ENCODE measurements at regions not wholly inside any gene's neighbourhood (a gene's known extent, or its start where the extent isn't known, plus 50 kb on each side); places are given as distances from the start of the nearest gene placed in this dataset.
A peak's percentile ranks its signal among the peaks of the same experiment; 100 is the strongest.

DNA sequence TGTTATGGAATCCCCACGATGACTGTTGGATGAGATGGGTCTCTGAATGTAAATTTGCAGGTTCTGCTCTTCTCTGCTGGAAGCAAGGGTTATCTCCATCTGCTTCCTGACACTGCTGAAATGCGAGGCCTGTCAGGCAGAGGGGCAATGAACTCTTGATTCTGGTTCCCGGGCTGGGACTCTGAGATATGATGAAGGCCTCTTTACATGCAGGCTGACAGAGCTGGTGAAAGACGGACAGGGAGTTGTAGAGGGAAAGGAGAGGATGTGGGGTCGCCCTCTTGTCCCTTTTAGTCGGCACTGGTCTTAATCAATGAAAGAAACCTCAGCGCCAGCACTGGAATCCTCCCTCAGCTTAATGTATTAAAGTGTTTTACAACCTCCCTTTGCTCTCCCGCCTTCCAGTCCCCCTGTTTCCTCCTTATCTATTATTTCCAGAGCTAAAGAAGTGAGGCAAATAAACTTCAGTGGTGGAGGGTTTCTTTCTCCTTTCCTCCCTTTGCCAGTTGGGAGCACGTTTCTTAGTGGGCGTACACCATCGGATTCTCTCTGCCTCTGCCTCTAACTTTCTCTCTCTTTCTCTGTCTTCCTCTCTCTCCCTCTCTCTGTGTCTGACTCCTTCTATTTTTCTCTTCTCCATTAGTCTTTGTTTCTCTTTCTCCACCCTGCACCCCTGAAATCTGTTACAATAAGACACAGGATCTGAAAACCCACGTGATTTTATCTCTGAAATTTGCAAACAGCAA is 145.6 kb downstream of the BAMBI start:
- intact Hi-C loops (cut with DNase I), result no loop called here
- TF ChIP-seq, protein P1, sequence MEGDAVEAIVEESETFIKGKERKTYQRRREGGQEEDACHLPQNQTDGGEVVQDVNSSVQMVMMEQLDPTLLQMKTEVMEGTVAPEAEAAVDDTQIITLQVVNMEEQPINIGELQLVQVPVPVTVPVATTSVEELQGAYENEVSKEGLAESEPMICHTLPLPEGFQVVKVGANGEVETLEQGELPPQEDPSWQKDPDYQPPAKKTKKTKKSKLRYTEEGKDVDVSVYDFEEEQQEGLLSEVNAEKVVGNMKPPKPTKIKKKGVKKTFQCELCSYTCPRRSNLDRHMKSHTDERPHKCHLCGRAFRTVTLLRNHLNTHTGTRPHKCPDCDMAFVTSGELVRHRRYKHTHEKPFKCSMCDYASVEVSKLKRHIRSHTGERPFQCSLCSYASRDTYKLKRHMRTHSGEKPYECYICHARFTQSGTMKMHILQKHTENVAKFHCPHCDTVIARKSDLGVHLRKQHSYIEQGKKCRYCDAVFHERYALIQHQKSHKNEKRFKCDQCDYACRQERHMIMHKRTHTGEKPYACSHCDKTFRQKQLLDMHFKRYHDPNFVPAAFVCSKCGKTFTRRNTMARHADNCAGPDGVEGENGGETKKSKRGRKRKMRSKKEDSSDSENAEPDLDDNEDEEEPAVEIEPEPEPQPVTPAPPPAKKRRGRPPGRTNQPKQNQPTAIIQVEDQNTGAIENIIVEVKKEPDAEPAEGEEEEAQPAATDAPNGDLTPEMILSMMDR (IDR thresholded peaks at IDR 0.05), result no peak
- no peak for TF ChIP-seq POLR2A (IDR thresholded peaks at IDR 0.05)
- TF ChIP-seq EP300 (IDR thresholded peaks at IDR 0.05), result no peak
- H3K4me3 ChIP-seq, result no peak overlapping the region
- no peaks in the 10 kb centered on the region for H3K27me3 ChIP-seq
- peak overlapping the region in 1 of 2 donors; percentile 57 for H3K27ac ChIP-seq
- peaks cover 5% of the 10 kb centered on the region for H3K4me1 ChIP-seq (ENCODE audit: insufficient read depth)
- WGBS, 3 donors, result 17 to 24% (median 21%) methylated on average over 12 of the region's 12 CpGs
- DNase-seq, result no peak
- no peaks in the 10 kb centered on the region for H3K36me3 ChIP-seq
- H3K9me3 ChIP-seq, result no peaks in the 10 kb centered on the region

DNA sequence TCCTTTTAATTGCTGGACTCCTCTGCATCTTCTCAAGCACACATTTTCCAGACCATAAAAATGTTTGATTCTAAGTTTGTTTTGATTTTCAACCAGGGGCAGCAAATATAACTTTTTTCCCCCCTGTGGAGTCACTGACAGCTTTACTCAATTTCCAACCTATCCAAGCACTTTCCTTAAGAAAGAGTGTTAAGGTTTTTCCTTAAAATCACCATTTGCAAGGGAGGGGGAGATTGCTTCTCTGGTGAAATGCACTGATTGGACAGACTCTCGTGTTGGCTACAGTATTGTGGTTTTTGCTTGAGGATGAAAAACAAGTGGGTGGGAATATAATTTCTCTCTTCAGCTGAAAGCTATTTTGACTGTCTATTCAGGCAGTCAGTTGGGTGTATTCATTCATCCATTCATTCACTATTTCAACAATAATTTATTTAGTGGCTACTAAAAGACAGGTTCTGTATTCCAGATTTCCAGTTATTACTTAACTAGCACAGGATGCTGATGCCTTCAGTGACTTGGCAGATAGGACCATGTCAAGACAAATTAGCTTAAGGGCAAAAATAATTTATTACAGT is 146.3 kb downstream of the BAMBI start:
- Histone ChIP-seq H3K27ac (peak overlapping the region in 1 of 2 donors; percentile 57), H3K27me3 (no peaks in the 10 kb centered on the region), H3K4me3 (no peak overlapping the region), H3K36me3 (no peaks in the 10 kb centered on the region), H3K9me3 (no peaks in the 10 kb centered on the region), H3K4me1 (ENCODE audit: insufficient read depth) (peaks cover 5% of the 10 kb centered on the region)
- no peak for DNase-seq
- no peak for TF ChIP-seq POLR2A (IDR thresholded peaks at IDR 0.05)
- 7 to 24% (median 14%) methylated on average over 1 of the region's 1 CpG for WGBS, 3 donors
- intact Hi-C loops (cut with DNase I), result no loop called here

DNA sequence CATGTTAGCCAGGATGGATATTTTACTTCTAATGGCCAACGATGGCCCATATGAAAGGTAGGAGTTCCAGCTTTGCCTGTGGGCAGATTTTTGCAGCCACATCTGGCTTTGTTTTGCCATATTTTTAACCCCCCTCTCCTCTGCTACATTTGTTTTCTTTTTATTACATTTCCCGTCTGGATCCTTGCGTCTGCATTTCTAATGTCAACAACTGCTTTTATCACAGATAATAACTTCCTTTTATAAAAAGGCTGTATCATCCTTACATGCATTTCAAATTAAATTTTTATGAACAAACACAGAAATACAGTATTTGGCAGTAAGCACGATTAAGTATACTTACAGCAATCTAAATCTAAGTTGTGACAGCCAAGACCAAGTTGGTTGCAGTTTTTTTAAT is 156.0 kb downstream of the BAMBI start:
- TF ChIP-seq, protein P1 (IDR thresholded peaks at IDR 0.05), result no peak
- TF ChIP-seq POLR2A (IDR thresholded peaks at IDR 0.05) (no peak), EP300 (IDR thresholded peaks at IDR 0.05) (no peak)
- WGBS, 3 donors, result 9 to 19% (median 14%) methylated on average over 4 of the region's 4 CpGs
- Histone ChIP-seq H3K27ac (no peak overlapping the region), H3K4me1 (ENCODE audit: insufficient read depth) (peaks cover 5% of the 10 kb centered on the region), H3K36me3 (no peaks in the 10 kb centered on the region), H3K9me3 (no peaks in the 10 kb centered on the region), H3K27me3 (no peaks in the 10 kb centered on the region), H3K4me3 (no peak overlapping the region)
- intact Hi-C loops (cut with DNase I), result no loop called here
- no peak for DNase-seq

DNA sequence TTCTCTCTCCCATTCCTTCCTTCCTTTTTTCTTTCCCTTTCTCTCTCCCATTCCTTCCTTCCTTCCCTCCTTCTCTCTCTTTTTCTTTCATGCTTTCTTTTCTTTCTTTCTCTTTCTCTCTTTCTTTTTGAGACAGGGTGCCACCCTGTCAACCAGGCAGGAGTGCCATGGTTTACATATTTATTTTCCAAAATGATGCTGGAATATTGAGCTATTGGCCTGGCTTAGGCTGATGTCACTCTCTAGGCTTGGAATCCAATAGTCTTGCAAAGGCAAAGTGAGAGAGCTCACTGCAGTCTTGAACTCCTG is 159.1 kb downstream of the BAMBI start:
- Histone ChIP-seq H3K4me1 (ENCODE audit: insufficient read depth) (peaks cover 5% of the 10 kb centered on the region), H3K9me3 (no peaks in the 10 kb centered on the region), H3K4me3 (no peak overlapping the region), H3K27me3 (no peaks in the 10 kb centered on the region), H3K36me3 (no peaks in the 10 kb centered on the region), H3K27ac (no peak overlapping the region)
- DNase-seq, result no peak
- TF ChIP-seq, protein P1 (IDR thresholded peaks at IDR 0.05), result no peak
- no peak for TF ChIP-seq POLR2A (IDR thresholded peaks at IDR 0.05)
- no peak for TF ChIP-seq EP300 (IDR thresholded peaks at IDR 0.05)
- intact Hi-C loops (cut with DNase I), result no loop called here

DNA sequence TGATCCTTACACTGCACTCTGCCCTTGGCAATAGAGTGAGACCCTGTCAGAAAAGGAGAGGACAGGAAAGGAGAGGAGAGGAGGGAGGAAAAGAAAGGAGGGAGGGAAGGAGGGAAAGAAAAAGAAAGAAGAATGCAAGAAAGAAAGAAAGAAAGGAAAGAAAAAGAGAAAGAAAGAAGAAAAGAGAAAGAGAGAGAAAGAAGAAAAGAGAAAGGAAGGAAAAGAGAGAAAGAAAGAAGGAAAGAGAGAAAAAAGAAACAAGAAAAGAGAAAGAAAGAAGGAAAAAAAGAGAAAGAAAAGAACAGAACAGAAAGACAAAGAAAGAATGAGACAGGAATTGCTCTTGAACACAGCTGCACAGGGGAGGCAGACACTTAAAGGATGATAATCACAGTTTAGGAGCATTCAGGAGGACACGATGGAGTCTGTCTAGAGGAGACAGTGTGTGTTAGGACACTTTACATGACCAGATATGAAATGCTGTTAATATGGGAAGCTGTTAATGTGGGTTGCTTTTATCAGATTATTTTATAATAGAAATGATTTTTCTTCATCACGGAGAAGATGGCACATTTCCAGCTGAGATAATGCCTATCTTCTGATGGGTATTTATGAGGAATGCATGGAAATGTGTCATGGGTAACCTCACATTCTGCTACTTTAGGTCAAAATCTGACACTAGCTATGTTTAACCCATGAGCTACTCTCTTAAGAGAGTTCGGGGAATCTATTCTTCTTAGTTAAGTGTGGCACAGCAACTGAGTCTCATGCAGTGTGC is 160.5 kb downstream of the BAMBI start:
- Histone ChIP-seq H3K4me3 (no peak overlapping the region), H3K4me1 (ENCODE audit: insufficient read depth) (peaks cover 7% of the 10 kb centered on the region), H3K27ac (no peak overlapping the region), H3K36me3 (no peaks in the 10 kb centered on the region), H3K9me3 (no peaks in the 10 kb centered on the region), H3K27me3 (no peaks in the 10 kb centered on the region)
- intact Hi-C loops (cut with DNase I), result no loop called here
- TF ChIP-seq EP300 (IDR thresholded peaks at IDR 0.05) (no peak), POLR2A (IDR thresholded peaks at IDR 0.05) (no peak)
- TF ChIP-seq, protein P1 (IDR thresholded peaks at IDR 0.05), result no peak
- DNase-seq, result no peak
- WGBS, 3 donors, result 44 to 50% (median 48%) methylated on average over 3 of the region's 3 CpGs
